HG03432 (cell line): ENCODE measurements at regions not wholly inside any gene's neighbourhood (a gene's known extent, or its start where the extent isn't known, plus 50 kb on each side); places are given as distances from the start of the nearest gene placed in this dataset.
A peak's percentile ranks its signal among the peaks of the same experiment; 100 is the strongest.

ENCODE experiments used
- ATAC-seq: cut with Tn5 transposase; IDR thresholded peaks from one replicate; pipeline ENCODE4 v1.9.1; 2021; ENCODE audit warnings: mild to moderate bottlenecking, moderate library complexity; ENCODE audit not compliant: unreplicated experiment

GRCh38 chr11:15378941-15379340, 264.2 kb downstream of the INSC start:
- ATAC-seq = no peak

- no peak for ATAC-seq
Observed at GRCh38 chr11:15379483-15379882, 264.8 kb downstream of the INSC start.

- ATAC-seq = no peak
Observed at GRCh38 chr11:15390857-15391256, 276.1 kb downstream of the INSC start.

- no peak for ATAC-seq
Observed at GRCh38 chr11:15396778-15397177, 282.1 kb downstream of the INSC start.

- no peak for ATAC-seq
Observed at GRCh38 chr11:15406851-15407351, 292.2 kb downstream of the INSC start.

- peak; percentile 75 for ATAC-seq
Observed at GRCh38 chr11:15412054-15412453, 297.3 kb downstream of the INSC start.

GRCh38 chr11:15418921-15419320, 304.2 kb downstream of the INSC start:
- no peak for ATAC-seq

GRCh38 chr11:15419696-15420095, 305.0 kb downstream of the INSC start:
- ATAC-seq = no peak

GRCh38 chr11:15430381-15430780, 315.7 kb downstream of the INSC start:
- no peak for ATAC-seq

- no peak for ATAC-seq
Observed at GRCh38 chr11:15434529-15434928, 319.8 kb downstream of the INSC start.

- no peak for ATAC-seq
Observed at GRCh38 chr11:15446315-15446714, 331.6 kb downstream of the INSC start.

GRCh38 chr11:15446929-15447328, 332.2 kb downstream of the INSC start:
- ATAC-seq = no peak

- ATAC-seq = no peak
Observed at GRCh38 chr11:15451713-15452112, 337.0 kb downstream of the INSC start.

GRCh38 chr11:15453211-15453765, 338.6 kb downstream of the INSC start:
- no peak for ATAC-seq

GRCh38 chr11:15468466-15468865, 353.7 kb downstream of the INSC start:
- ATAC-seq = no peak

GRCh38 chr11:15471048-15471894, 356.5 kb downstream of the INSC start:
- peak; percentile 65 for ATAC-seq

GRCh38 chr11:15471895-15472799, 357.4 kb downstream of the INSC start:
- ATAC-seq = no peak

- peak; percentile 87 for ATAC-seq
Observed at GRCh38 chr11:15473954-15474837, 359.5 kb downstream of the INSC start.

GRCh38 chr11:15476371-15476917, 361.7 kb downstream of the INSC start:
- no peak for ATAC-seq

- ATAC-seq = no peak
Observed at GRCh38 chr11:15481871-15482270, 367.1 kb downstream of the INSC start.
